IMR-90 (cell line): ENCODE measurements at regions not wholly inside any gene's neighbourhood (a gene's known extent, or its start where the extent isn't known, plus 50 kb on each side); places are given as distances from the start of the nearest gene placed in this dataset.

Experiments used
- ATAC-seq: fragments of 200-7000 bp; cut with Tn5 transposase; 2 replicates; pipeline ENCODE4 v1.9.1; 2020; ENCODE audit warnings: low read depth, mild to moderate bottlenecking, moderate library complexity
- BruUV-seq: library from RNA; stranded (reverse); fragments of 400-500 nt; replicated peaks from 2 replicates; lab custom pipeline; 2021; lab: Mats Ljungman, UMichigan
- CTCF ChIA-PET: fragments of 300-600 bp; formaldehyde crosslinking; extraction: SDS; loops from one replicate; lab custom pipeline; 2021; ENCODE audit warnings: antibody characterized with exemption; lab: Yijun Ruan, JAX
- POLR2A ChIA-PET: fragments of 300-600 bp; sonication (Branson Sonifier 250); formaldehyde crosslinking; loops from one replicate; lab custom pipeline; 2022; ENCODE audit warnings: antibody characterized with exemption; ENCODE audit not compliant: unreplicated experiment; lab: Charles Lee
- DNase-seq: peaks from one replicate; pipeline ENCODE4 v3.0.0; 2013
- H2AFZ ChIP-seq: replicated peaks from 2 replicates; pipeline ENCODE3; 2013; ENCODE audit warnings: low read length, mild to moderate bottlenecking; ENCODE audit not compliant: poor library complexity
- H2AK5ac ChIP-seq: 2 replicates; pipeline ENCODE4 v1.6.1; 2013; ENCODE audit warnings: low read depth, low read length, inconsistent platforms
- H2AK9ac ChIP-seq: replicated peaks from 2 replicates; pipeline ENCODE3; 2013; ENCODE audit warnings: mild to moderate bottlenecking, low read depth, low read length, moderate library complexity; ENCODE audit not compliant: poor library complexity
- H2BK120ac ChIP-seq: 2 replicates; pipeline ENCODE4 v1.6.1; 2013; ENCODE audit warnings: low read depth, low read length, inconsistent platforms
- H2BK15ac ChIP-seq: 3 replicates; pipeline ENCODE4 v1.6.1; 2013; ENCODE audit warnings: low read depth, low read length, inconsistent platforms
- H2BK20ac ChIP-seq: 2 replicates; pipeline ENCODE4 v1.6.1; 2013; ENCODE audit warnings: low read depth, mild to moderate bottlenecking, inconsistent platforms, low read length, moderate library complexity
- H2BK5ac ChIP-seq: 2 replicates; pipeline ENCODE4 v1.6.1; 2013; ENCODE audit warnings: mild to moderate bottlenecking, low read depth, low read length, inconsistent platforms; ENCODE audit not compliant: poor library complexity, severe bottlenecking
- H3K14ac ChIP-seq: replicated peaks from 2 replicates; pipeline ENCODE4 v1.6.1; 2013; ENCODE audit warnings: low read depth, low read length, inconsistent platforms
- H3K18ac ChIP-seq: 2 replicates; pipeline ENCODE4 v1.6.1; 2013; ENCODE audit warnings: low read depth, low read length, control low read depth
- H3K23ac ChIP-seq: 2 replicates; pipeline ENCODE4 v1.6.1; 2013; ENCODE audit warnings: low read depth, low read length, inconsistent platforms
- H3K27ac ChIP-seq: 2 replicates; pipeline ENCODE4 v1.5.1; 2013; ENCODE audit warnings: mild to moderate bottlenecking, control low read depth, low read length; ENCODE audit not compliant: insufficient read depth
- H3K27me3 ChIP-seq: 2 replicates; pipeline ENCODE4 v1.6.1; 2013; ENCODE audit warnings: low read length; ENCODE audit not compliant: control insufficient read depth, insufficient read depth
- H3K36me3 ChIP-seq: 2 replicates; pipeline ENCODE4 v1.6.1; 2013; ENCODE audit warnings: low read length, mixed read lengths; ENCODE audit not compliant: control insufficient read depth, insufficient read depth
- H3K4ac ChIP-seq: 2 replicates; pipeline ENCODE4 v1.6.1; 2013; ENCODE audit warnings: low read depth, low read length, inconsistent platforms
- H3K4me1 ChIP-seq: 2 replicates; pipeline ENCODE4 v1.6.1; 2013; ENCODE audit warnings: low read length, mixed read lengths; ENCODE audit not compliant: control insufficient read depth, insufficient read depth
- H3K4me2 ChIP-seq: 2 replicates; pipeline ENCODE4 v1.6.1; 2013; ENCODE audit warnings: low read depth, mild to moderate bottlenecking, control low read depth, low read length, moderate library complexity
- H3K4me3 ChIP-seq: 2 replicates; pipeline ENCODE4 v1.5.1; 2013; ENCODE audit warnings: low read depth, mild to moderate bottlenecking, control low read depth, low read length, moderate library complexity; ENCODE audit not compliant: insufficient read depth
- H3K56ac ChIP-seq: 2 replicates; pipeline ENCODE4 v1.6.1; 2013; ENCODE audit warnings: low read length, inconsistent platforms; ENCODE audit not compliant: insufficient read depth; ENCODE audit errors: extremely low read depth
- H3K79me1 ChIP-seq, 2 experiments: 2 replicates each; pipeline ENCODE4 v1.6.1; 2013; ENCODE audit warnings: low read length in 2 of 2, inconsistent platforms in 1 of 2, low read depth in 1 of 2
- H3K9ac ChIP-seq: 2 replicates; pipeline ENCODE4 v1.6.1; 2013; ENCODE audit warnings: low read depth, low read length, control low read depth
- H3K9me1 ChIP-seq: 2 replicates; pipeline ENCODE4 v1.6.1; 2013; ENCODE audit warnings: low read length, inconsistent platforms; ENCODE audit not compliant: insufficient read depth
- H3K9me3 ChIP-seq: 2 replicates; pipeline ENCODE4 v1.6.1; 2013; ENCODE audit warnings: low read length; ENCODE audit not compliant: control insufficient read depth, insufficient read depth
- H4K20me1 ChIP-seq: 2 replicates; pipeline ENCODE4 v1.6.1; 2013; ENCODE audit warnings: low read length, inconsistent platforms; ENCODE audit not compliant: insufficient read depth
- H4K5ac ChIP-seq: 2 replicates; pipeline ENCODE4 v1.6.1; 2013; ENCODE audit warnings: mild to moderate bottlenecking, low read depth, low read length, control low read depth
- H4K8ac ChIP-seq, 2 experiments: 2 replicates each; pipeline ENCODE4 v1.6.1; 2013; ENCODE audit warnings: low read depth in 2 of 2, low read length in 2 of 2, control low read depth in 1 of 2, inconsistent platforms in 1 of 2
- H4K91ac ChIP-seq: 2 replicates; pipeline ENCODE4 v1.6.1; 2013; ENCODE audit warnings: low read depth, low read length, inconsistent platforms; ENCODE audit not compliant: insufficient read depth
- BHLHE40 ChIP-seq: fragments of 150-350 bp; IDR thresholded peaks from 2 replicates; pipeline ENCODE4 v1.6.1; 2016; ENCODE audit warnings: mild to moderate bottlenecking, low read depth, low read length
- CEBPB ChIP-seq: IDR thresholded peaks from 2 replicates; pipeline ENCODE4 v1.6.1; 2012; ENCODE audit warnings: low read depth, low read length, improper control_type of control experiment
- CHD1 ChIP-seq: IDR thresholded peaks from 2 replicates; pipeline ENCODE4 v1.6.1; 2012; ENCODE audit warnings: low read depth, low read length, improper control_type of control experiment
- CTCF ChIP-seq: conservative IDR thresholded peaks from 2 replicates; pipeline ENCODE4 v1.5.1; 2012; ENCODE audit warnings: mild to moderate bottlenecking, low read depth, low read length, improper control_type of control experiment
- FOS ChIP-seq: fragments of 150-350 bp; IDR thresholded peaks from 2 replicates; pipeline ENCODE4 v1.6.1; 2016; ENCODE audit warnings: low read depth, low read length
- MAFK ChIP-seq: IDR thresholded peaks from 2 replicates; pipeline ENCODE4 v1.6.1; 2012; ENCODE audit warnings: low read depth, low read length, improper control_type of control experiment
- MAZ ChIP-seq: IDR thresholded peaks from 2 replicates; pipeline ENCODE4 v1.6.1; 2012; ENCODE audit warnings: low read depth, mild to moderate bottlenecking, low read length, improper control_type of control experiment, moderate library complexity, borderline replicate concordance
- MXI1 ChIP-seq: IDR thresholded peaks from 2 replicates; pipeline ENCODE4 v1.6.1; 2012; ENCODE audit warnings: low read depth, mild to moderate bottlenecking, low read length, moderate library complexity, borderline replicate concordance
- NFE2L2 ChIP-seq: fragments of 150-350 bp; IDR thresholded peaks from 2 replicates; pipeline ENCODE4 v1.6.1; 2016; ENCODE audit warnings: low read depth, mild to moderate bottlenecking, low read length
- POLR2A ChIP-seq: IDR thresholded peaks from 2 replicates; pipeline ENCODE4 v1.6.1; 2012; ENCODE audit warnings: mild to moderate bottlenecking, low read depth, low read length
- RAD21 ChIP-seq: IDR thresholded peaks from 2 replicates; pipeline ENCODE4 v1.6.1; 2012; ENCODE audit warnings: low read length, improper control_type of control experiment
- RFX5 ChIP-seq: IDR thresholded peaks from 2 replicates; pipeline ENCODE4 v1.8.0; 2012; ENCODE audit warnings: low read depth, mild to moderate bottlenecking, low read length, moderate library complexity
- SMC3 ChIP-seq: fragments of 150-350 bp; IDR thresholded peaks from 2 replicates; pipeline ENCODE4 v1.6.1; 2016; ENCODE audit warnings: low read depth, mild to moderate bottlenecking, antibody characterized with exemption, low read length, moderate library complexity
- WGBS, 2 experiments: methylation state at CpG; one replicate each; pipeline versions ENCODE4 v1.1.5 to v1.1.7; 2013; ENCODE audit warnings: missing lambda C conversion rate in 2 of 2; ENCODE audit not compliant: insufficient read length in 1 of 2; ENCODE audit errors: extremely low coverage in 2 of 2; 5-methylcytosine and 5-hydroxymethylcytosine counted together
- dilution Hi-C: fragments of 300-500 bp; cut with HindIII; formaldehyde crosslinking; loops from one replicate; pipeline ENCODE4 v1.14.3; 2018; ENCODE audit warnings: low sequenced_read_pairs; ENCODE audit not compliant: unreplicated experiment
- in situ Hi-C: fragments of 300-500 bp; cut with MboI; formaldehyde crosslinking; loops from 3 replicates; pipeline ENCODE4 v1.14.3; 2019; ENCODE audit warnings: low sequenced_read_pairs, inconsistent platforms, mixed read lengths
- intact Hi-C: fragments of 100-400 bp; cut with micrococcal nuclease; formaldehyde crosslinking; loops from 2 replicates; pipeline ENCODE4 v1.10.0; 2022
- TF ChIP-seq, protein P1 (sequence below): fragments of 150-350 bp; IDR thresholded peaks from 2 replicates; pipeline ENCODE4 v1.6.1; 2016; ENCODE audit warnings: low read depth, mild to moderate bottlenecking, low read length, moderate library complexity, borderline replicate concordance

DNA sequence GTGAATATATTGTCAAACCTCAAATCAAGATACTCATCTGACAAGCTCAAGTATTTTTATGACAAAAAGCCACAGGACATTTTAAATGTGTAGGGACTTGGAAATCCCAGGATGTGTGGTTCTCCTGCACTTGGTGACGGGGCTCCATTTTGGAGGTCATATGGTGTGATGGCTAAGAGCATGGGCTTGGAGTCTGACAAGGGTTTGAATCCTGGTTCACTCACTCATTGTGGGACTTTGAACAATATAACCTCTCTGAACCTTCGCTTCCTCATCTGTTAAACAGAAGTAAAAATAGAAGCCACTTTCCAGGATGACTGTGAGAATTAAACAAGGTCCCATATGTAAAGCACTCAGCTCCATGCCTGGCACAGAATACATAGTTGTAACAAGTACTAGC, 99.6 kb downstream of the SMIM20 start:
- H3K56ac ChIP-seq = no peak overlapping the region
- H3K4ac ChIP-seq = no peak overlapping the region
- no peak overlapping the region for H3K14ac ChIP-seq
- no peak overlapping the region for H2AK5ac ChIP-seq
- no peak overlapping the region for H2BK20ac ChIP-seq
- no peak overlapping the region for H2AFZ ChIP-seq
- dilution Hi-C loops = no loop called here
- no peak overlapping the region for H3K23ac ChIP-seq
- no peak overlapping the region for H3K4me2 ChIP-seq
- DNase-seq (no peak), ATAC-seq (no peak)
- no peaks in the 10 kb centered on the region for H3K9me3 ChIP-seq
- H3K79me1 ChIP-seq = no peaks in the 10 kb centered on the region
- CTCF ChIA-PET = no interaction called here
- peaks cover 11% of the 10 kb centered on the region for H3K9me1 ChIP-seq
- H2BK15ac ChIP-seq = no peak overlapping the region
- in situ Hi-C loops = no loop called here
- no peak overlapping the region for H2AK9ac ChIP-seq
- H2BK5ac ChIP-seq = no peak overlapping the region
- no peaks in the 10 kb centered on the region for H3K36me3 ChIP-seq
- POLR2A ChIA-PET = no interaction called here
- no peak for TF ChIP-seq FOS
- no peak for TF ChIP-seq NFE2L2
- TF ChIP-seq CTCF = no peak
- TF ChIP-seq, protein P1, sequence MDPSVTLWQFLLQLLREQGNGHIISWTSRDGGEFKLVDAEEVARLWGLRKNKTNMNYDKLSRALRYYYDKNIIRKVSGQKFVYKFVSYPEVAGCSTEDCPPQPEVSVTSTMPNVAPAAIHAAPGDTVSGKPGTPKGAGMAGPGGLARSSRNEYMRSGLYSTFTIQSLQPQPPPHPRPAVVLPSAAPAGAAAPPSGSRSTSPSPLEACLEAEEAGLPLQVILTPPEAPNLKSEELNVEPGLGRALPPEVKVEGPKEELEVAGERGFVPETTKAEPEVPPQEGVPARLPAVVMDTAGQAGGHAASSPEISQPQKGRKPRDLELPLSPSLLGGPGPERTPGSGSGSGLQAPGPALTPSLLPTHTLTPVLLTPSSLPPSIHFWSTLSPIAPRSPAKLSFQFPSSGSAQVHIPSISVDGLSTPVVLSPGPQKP = no peak
- no peak for TF ChIP-seq RFX5
- TF ChIP-seq CHD1 = no peak
- no peak for TF ChIP-seq POLR2A
- TF ChIP-seq CEBPB = no peak
- TF ChIP-seq MXI1 = no peak
- TF ChIP-seq MAFK = no peak
- no peak for TF ChIP-seq SMC3
- no peak for TF ChIP-seq MAZ
- TF ChIP-seq BHLHE40 = no peak
- no peak for TF ChIP-seq RAD21
- H4K8ac ChIP-seq = no peak overlapping the region
- no peak overlapping the region for H3K18ac ChIP-seq
- H3K9ac ChIP-seq = no peak overlapping the region
- no peak overlapping the region for H3K27ac ChIP-seq
- H4K20me1 ChIP-seq = no peaks in the 10 kb centered on the region
- H4K5ac ChIP-seq = no peak overlapping the region
- peaks cover 19% of the 10 kb centered on the region for H3K27me3 ChIP-seq
- H4K91ac ChIP-seq = no peak overlapping the region
- WGBS, 2 experiments = no CpG with 5 or more reads among the region's 2 CpGs
- H3K4me3 ChIP-seq = no peak overlapping the region
- H3K4me1 ChIP-seq = peaks cover 9% of the 10 kb centered on the region
- BruUV-seq = no TSS peak
- no peak overlapping the region for H2BK120ac ChIP-seq
- intact Hi-C loops = no loop called here
